GM23338 (cell line): ENCODE measurements at regions not wholly inside any gene's neighbourhood (a gene's known extent, or its start where the extent isn't known, plus 50 kb on each side); places are given as distances from the start of the nearest gene placed in this dataset.

Experiments used
- ATAC-seq: fragments of 200-7000 bp; cut with Tn5 transposase; 3 replicates; pipeline ENCODE4 v1.9.1; 2020
- DNase-seq: peaks from one replicate; pipeline ENCODE4 v3.0.0-alpha.2; 2015; ENCODE audit warnings: low spot score
- H2AFZ ChIP-seq: fragments of 200-600 bp; sonication (generic); 2 replicates; pipeline ENCODE4 v1.8.0; 2016; ENCODE audit warnings: antibody characterized with exemption, mild to moderate bottlenecking, moderate library complexity
- H3F3A ChIP-seq: fragments of 200-600 bp; sonication (generic); replicated peaks from 2 replicates; pipeline ENCODE4 v1.8.0; 2017; ENCODE audit warnings: antibody characterized with exemption, mixed run types, low read depth
- H3K27ac ChIP-seq: fragments of 200-600 bp; sonication (generic); 2 replicates; pipeline ENCODE4 v1.6.1; 2016; ENCODE audit warnings: low read depth
- H3K27me3 ChIP-seq: fragments of 200-600 bp; sonication (generic); 2 replicates; pipeline ENCODE4 v1.8.0; 2016; ENCODE audit warnings: mild to moderate bottlenecking, mixed run types, moderate library complexity; ENCODE audit not compliant: insufficient read depth
- H3K36me3 ChIP-seq: fragments of 200-600 bp; sonication (generic); 2 replicates; pipeline ENCODE4 v1.8.0; 2016; ENCODE audit warnings: mild to moderate bottlenecking; ENCODE audit not compliant: insufficient read depth
- H3K4me1 ChIP-seq: fragments of 200-600 bp; sonication (generic); 2 replicates; pipeline ENCODE4 v1.8.0; 2016; ENCODE audit warnings: mild to moderate bottlenecking, moderate library complexity; ENCODE audit not compliant: insufficient read depth
- H3K4me2 ChIP-seq: fragments of 200-600 bp; sonication (generic); 2 replicates; pipeline ENCODE4 v1.7.1; 2017; ENCODE audit warnings: mixed run types
- H3K4me3 ChIP-seq: fragments of 200-600 bp; sonication (generic); 2 replicates; pipeline ENCODE4 v1.6.1; 2016; ENCODE audit warnings: mixed run types
- H3K79me2 ChIP-seq: fragments of 200-600 bp; sonication (generic); replicated peaks from 2 replicates; pipeline ENCODE4 v1.8.0; 2017; ENCODE audit warnings: mild to moderate bottlenecking; ENCODE audit not compliant: insufficient read depth
- H3K9me2 ChIP-seq: fragments of 200-600 bp; sonication (generic); 2 replicates; pipeline ENCODE4 v1.8.0; 2017; ENCODE audit not compliant: insufficient read depth
- H4K20me1 ChIP-seq: fragments of 200-600 bp; sonication (generic); replicated peaks from 2 replicates; pipeline ENCODE4 v1.8.0; 2017; ENCODE audit warnings: mild to moderate bottlenecking; ENCODE audit not compliant: insufficient read depth
- H3K27ac Mint-ChIP-seq: 2 replicates; pipeline ENCODE4 v1.8.0; 2020; ENCODE audit warnings: inconsistent platforms, mild to moderate bottlenecking, moderate library complexity, mixed read lengths
- H3K27me3 Mint-ChIP-seq: 3 replicates; pipeline ENCODE4 v1.8.0; 2022; ENCODE audit warnings: low read depth, mild to moderate bottlenecking, moderate library complexity, mixed read lengths, inconsistent platforms; ENCODE audit not compliant: insufficient read depth, poor library complexity
- H3K36me3 Mint-ChIP-seq: 3 replicates; pipeline ENCODE4 v1.8.0; 2021; ENCODE audit warnings: low read depth, mild to moderate bottlenecking, inconsistent platforms, moderate library complexity, mixed read lengths
- H3K4me1 Mint-ChIP-seq: 3 replicates; pipeline ENCODE4 v1.8.0; 2020; ENCODE audit warnings: mild to moderate bottlenecking, inconsistent platforms, mixed read lengths
- H3K4me3 Mint-ChIP-seq: 3 replicates; pipeline ENCODE4 v1.8.0; 2021; ENCODE audit warnings: moderate library complexity, mild to moderate bottlenecking, inconsistent platforms, mixed read lengths
- H3K9me3 Mint-ChIP-seq: 3 replicates; pipeline ENCODE4 v1.8.0; 2020; ENCODE audit warnings: moderate library complexity, mild to moderate bottlenecking, inconsistent platforms, mixed read lengths
- CTCF ChIP-seq, 2 experiments: fragments of 200-600 bp in 1 of 2; sonication (generic) in 1 of 2; conservative IDR thresholded peaks; 2 replicates each; pipeline versions ENCODE4 v1.5.1 to v1.6.1; 2016 to 2017; ENCODE audit warnings: antibody characterized with exemption in 2 of 2, low read depth in 2 of 2, mild to moderate bottlenecking in 2 of 2, moderate library complexity in 1 of 2
- ETS1 ChIP-seq: IDR thresholded peaks from 2 replicates; pipeline ENCODE4 v1.6.1; 2016; ENCODE audit warnings: antibody characterized with exemption
- EZH2phosphoT487 ChIP-seq: fragments of 200-600 bp; sonication (generic); IDR thresholded peaks from one replicate; pipeline ENCODE4 v1.8.1; 2018; ENCODE audit warnings: antibody characterized with exemption; ENCODE audit not compliant: unreplicated experiment
- JUNB ChIP-seq: IDR thresholded peaks from one replicate; pipeline ENCODE4 v1.6.1; 2016; ENCODE audit warnings: antibody characterized with exemption; ENCODE audit not compliant: unreplicated experiment
- NANOG ChIP-seq: IDR thresholded peaks from 2 replicates; pipeline ENCODE4 v1.6.1; 2016; ENCODE audit warnings: antibody characterized with exemption, borderline replicate concordance
- POLR2AphosphoS5 ChIP-seq: IDR thresholded peaks from 2 replicates; pipeline ENCODE4 v1.6.1; 2016; ENCODE audit warnings: antibody characterized with exemption, low read depth
- REST ChIP-seq: IDR thresholded peaks from one replicate; pipeline ENCODE4 v1.6.1; 2018; ENCODE audit warnings: antibody characterized with exemption; ENCODE audit not compliant: unreplicated experiment
- ZNF114 ChIP-seq: fragments of 250-450 bp; sonication (Bioruptor Pico); IDR thresholded peaks from 2 replicates; pipeline ENCODE4 v1.5.0; 2020; ENCODE audit warnings: mild to moderate bottlenecking, moderate library complexity
- ZNF331 ChIP-seq: fragments of 250-450 bp; sonication (Bioruptor Pico); IDR thresholded peaks from 2 replicates; pipeline ENCODE4 v1.5.0; 2020; ENCODE audit warnings: low read depth, mild to moderate bottlenecking, moderate library complexity
- ZNF462 ChIP-seq: fragments of 250-450 bp; sonication (Bioruptor Pico); IDR thresholded peaks from 2 replicates; pipeline ENCODE4 v1.5.0; 2020; ENCODE audit warnings: mild to moderate bottlenecking, moderate library complexity

GRCh38 chr3:11739706-11740105 lies 96.0 kb upstream of the VGLL4 start:
- no peaks in the 10 kb centered on the region for H3K36me3 ChIP-seq
- H3K27me3 Mint-ChIP-seq, result peaks cover 4% of the 10 kb centered on the region
- no peaks in the 10 kb centered on the region for H3K4me1 ChIP-seq
- H3K79me2 ChIP-seq, result no peaks in the 10 kb centered on the region
- H3K4me1 Mint-ChIP-seq, result peaks cover 2% of the 10 kb centered on the region; the same call in 1 of the 3 replicates
- H3K27ac Mint-ChIP-seq, result no peak overlapping the region
- H3K4me3 ChIP-seq, result no peak overlapping the region
- H3K9me2 ChIP-seq, result no peaks in the 10 kb centered on the region
- no peaks in the 10 kb centered on the region for H3K27me3 ChIP-seq
- no peak overlapping the region for H2AFZ ChIP-seq
- no peaks in the 10 kb centered on the region for H4K20me1 ChIP-seq
- no peak overlapping the region for H3K27ac ChIP-seq
- H3F3A ChIP-seq, result no peaks in the 10 kb centered on the region
- TF ChIP-seq ZNF331 (CRISPR knock-in tag), result no peak
- no peak for TF ChIP-seq JUNB
- no peak for TF ChIP-seq ZNF114
- H3K4me3 Mint-ChIP-seq, result no peak overlapping the region
- no peaks in the 10 kb centered on the region for H3K36me3 Mint-ChIP-seq
- no peaks in the 10 kb centered on the region for H3K9me3 Mint-ChIP-seq
- ATAC-seq, result no peak
- no peak for DNase-seq
- no peak overlapping the region for H3K4me2 ChIP-seq

GRCh38 chr3:11739123-11739522 lies 95.4 kb upstream of the VGLL4 start:
- H3K27me3 Mint-ChIP-seq, result peaks cover 4% of the 10 kb centered on the region
- Histone ChIP-seq H3K4me2 (no peak overlapping the region), H2AFZ (peak overlapping the region; percentile 59), H3K27me3 (no peaks in the 10 kb centered on the region), H4K20me1 (no peaks in the 10 kb centered on the region), H3K79me2 (no peaks in the 10 kb centered on the region), H3K9me2 (no peaks in the 10 kb centered on the region), H3F3A (no peaks in the 10 kb centered on the region), H3K27ac (no peak overlapping the region), H3K4me1 (no peaks in the 10 kb centered on the region), H3K36me3 (no peaks in the 10 kb centered on the region), H3K4me3 (no peak overlapping the region)
- no peaks in the 10 kb centered on the region for H3K36me3 Mint-ChIP-seq
- H3K27ac Mint-ChIP-seq, result no peak overlapping the region
- ATAC-seq (no peak), DNase-seq (no peak)
- peaks cover 3% of the 10 kb centered on the region; the same call in 2 of the 3 replicates for H3K4me1 Mint-ChIP-seq
- H3K9me3 Mint-ChIP-seq, result no peaks in the 10 kb centered on the region
- H3K4me3 Mint-ChIP-seq, result no peak overlapping the region
- TF ChIP-seq REST, result no peak
- no peak for TF ChIP-seq ZNF462 (CRISPR knock-in tag)
- TF ChIP-seq JUNB, result no peak
- TF ChIP-seq EZH2phosphoT487, result no peak
- no peak for TF ChIP-seq CTCF (conservative IDR thresholded peaks at IDR 0.05; ENCODE audit: low read depth in 2 of 2)
- TF ChIP-seq NANOG, result no peak
- TF ChIP-seq ETS1, result no peak
- no peak for TF ChIP-seq POLR2AphosphoS5
